Posterior vena cava (tissue), 2 donors: ENCODE measurements at regions not wholly inside any gene's neighbourhood (a gene's known extent, or its start where the extent isn't known, plus 50 kb on each side); places are given as distances from the start of the nearest gene placed in this dataset.
"Not testable (repeated sequence)": the region's sequence is repeated elsewhere in the genome, so short reads cannot be mapped to it uniquely, and the experiment has no call there.

Experiments used
- DNase-seq: peaks from one replicate; pipeline ENCODE4 v3.0.0-alpha.2; 2020; ENCODE audit warnings: low spot score
- intact Hi-C, 2 donors: fragments of 100-400 bp; cut with DNase I; formaldehyde crosslinking; loops; one replicate each; pipeline versions ENCODE4 v1.14.1 to v1.14.2; 2022 to 2023
- donor health status: DM: yes; HTN: yes; CAD: no.
- donor health status: DM: yes; HTN: yes; CAD: no.

DNA sequence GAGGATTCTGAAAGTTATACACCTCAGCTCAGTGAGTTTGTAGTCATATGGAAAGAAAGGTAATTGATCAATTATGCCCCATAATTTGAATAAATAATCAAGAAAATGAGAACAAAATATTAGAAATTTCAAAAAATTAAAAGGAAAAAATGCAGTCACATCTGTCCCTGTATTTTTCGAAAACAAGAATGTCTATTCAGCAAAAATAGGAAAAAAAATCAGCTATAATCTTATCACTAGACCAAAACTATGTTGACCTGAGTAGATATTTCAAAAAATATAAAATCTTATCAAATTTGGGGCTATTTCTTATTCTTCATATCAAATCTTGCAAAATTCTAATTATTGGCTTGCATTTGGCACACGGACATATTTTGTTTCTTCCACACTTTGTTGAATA, 501.2 kb upstream of the CNTN3 start:
- intact Hi-C loops = no loop called here
- DNase-seq = no peak

DNA sequence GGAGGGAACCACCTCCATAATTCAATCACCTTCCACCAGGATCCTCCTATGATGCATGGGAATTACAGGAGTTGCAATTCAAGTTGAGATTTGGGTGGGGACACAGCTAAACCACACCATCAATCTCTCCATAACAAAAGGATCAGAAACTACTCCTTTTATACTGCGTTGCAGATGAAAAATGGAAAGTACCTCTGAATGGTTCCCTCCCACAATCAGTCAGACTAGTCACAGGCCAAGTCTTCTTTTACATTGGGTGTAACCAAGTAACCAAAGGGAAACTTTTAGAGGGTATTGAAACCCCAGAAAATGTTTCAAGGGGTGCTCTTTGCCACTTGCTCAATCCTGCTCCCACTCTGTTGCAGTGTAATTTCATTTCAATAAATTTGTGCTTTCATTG, 504.3 kb upstream of the CNTN3 start:
- no peak for DNase-seq
- intact Hi-C loops = no loop called here

DNA sequence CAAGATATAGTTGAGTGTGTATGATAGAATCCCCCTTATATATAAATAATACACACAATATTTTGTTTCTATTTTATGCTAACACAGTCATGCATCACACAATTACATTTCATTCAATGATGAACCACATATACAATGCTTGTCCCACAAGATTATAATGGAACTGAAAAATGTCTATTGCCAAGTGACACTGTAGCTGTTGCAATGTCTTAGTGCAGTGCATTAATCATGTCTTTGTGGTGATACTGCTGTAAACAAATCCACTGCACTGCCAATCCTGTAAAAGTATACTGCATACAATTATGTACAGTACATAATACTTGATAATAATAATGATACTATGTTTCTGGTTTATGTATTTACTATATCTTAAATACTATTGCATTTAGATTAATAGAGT, 512.1 kb upstream of the CNTN3 start:
- intact Hi-C loops = no loop called here
- no peak for DNase-seq

DNA sequence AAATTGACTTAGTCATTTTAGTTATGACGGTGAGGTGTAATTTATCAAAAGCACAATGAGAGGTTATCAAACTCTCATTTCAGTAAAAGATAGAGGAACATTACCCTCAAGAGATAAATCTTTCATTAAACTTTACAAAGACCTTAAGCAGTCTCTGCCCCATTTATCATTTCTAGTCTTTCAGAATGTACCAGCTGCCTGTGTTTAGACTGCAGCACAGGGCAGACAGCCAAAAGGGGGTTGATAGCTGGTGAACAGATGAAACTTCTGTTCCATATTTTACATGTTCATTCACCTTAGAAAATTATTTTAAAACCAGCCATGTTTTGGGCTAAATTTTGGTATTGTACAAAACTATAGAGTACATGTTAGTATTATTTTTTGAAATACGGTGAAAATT, 514.6 kb upstream of the CNTN3 start:
- intact Hi-C loops = no loop called here
- no peak for DNase-seq

DNA sequence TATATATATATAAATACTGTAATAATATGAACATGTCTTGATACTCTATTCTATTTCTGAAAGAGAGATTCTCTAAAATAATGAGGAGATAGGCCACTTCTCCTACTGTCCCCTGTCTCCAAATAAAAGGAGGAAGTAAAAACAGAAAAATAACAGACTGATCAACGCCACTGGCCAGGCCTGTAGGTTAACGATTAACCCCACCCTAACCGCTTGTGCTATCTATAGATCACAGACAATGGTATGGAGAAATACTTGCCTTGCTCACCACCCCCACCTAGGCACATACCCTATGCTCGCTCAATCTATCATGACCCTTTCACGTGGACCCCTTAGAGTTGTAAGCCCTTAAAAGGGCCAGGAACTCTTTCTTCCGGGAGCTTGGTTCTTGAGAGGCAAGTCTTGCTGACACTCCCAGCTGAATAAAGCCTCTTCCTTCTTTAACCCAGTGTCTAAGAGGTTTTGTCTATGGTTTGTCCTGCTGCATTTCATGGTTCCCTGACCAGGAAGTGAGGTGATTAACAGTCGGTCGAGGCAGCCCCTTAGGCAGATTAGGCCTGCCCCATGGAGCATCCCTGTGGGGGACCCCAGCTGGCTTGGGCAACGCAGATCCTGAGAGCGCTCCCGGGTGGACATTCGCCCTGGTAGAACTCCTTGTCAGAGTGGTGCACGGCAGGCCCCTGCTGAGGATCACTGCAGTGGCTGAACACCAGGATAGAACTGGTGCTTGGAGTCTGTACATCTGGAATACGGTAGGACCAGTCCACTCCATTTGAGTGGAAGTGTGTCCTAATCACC, 521.8 kb upstream of the CNTN3 start:
- intact Hi-C loops = no loop called here
- peak; percentile 51 for DNase-seq

DNA sequence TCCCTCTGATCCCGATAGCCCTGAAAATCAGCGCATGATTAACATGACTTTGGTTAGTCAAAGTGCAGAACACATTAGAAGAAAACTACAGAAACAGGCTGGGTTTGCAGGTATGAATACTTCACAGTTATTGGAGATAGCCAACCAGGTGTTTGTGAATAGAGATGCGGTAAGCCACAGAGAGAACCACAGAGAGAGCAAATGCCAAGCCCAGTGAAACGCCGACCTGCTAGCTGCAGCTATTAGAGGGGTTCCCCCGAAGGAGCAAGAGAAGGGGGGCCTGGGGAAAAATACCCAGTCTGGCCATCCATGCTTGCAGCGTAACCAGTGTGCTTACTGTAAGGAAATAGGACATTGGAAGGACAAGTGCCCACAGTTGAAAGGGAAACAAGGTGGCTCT, 523.9 kb upstream of the CNTN3 start:
- intact Hi-C loops = no loop called here
- DNase-seq = peak; percentile 43

DNA sequence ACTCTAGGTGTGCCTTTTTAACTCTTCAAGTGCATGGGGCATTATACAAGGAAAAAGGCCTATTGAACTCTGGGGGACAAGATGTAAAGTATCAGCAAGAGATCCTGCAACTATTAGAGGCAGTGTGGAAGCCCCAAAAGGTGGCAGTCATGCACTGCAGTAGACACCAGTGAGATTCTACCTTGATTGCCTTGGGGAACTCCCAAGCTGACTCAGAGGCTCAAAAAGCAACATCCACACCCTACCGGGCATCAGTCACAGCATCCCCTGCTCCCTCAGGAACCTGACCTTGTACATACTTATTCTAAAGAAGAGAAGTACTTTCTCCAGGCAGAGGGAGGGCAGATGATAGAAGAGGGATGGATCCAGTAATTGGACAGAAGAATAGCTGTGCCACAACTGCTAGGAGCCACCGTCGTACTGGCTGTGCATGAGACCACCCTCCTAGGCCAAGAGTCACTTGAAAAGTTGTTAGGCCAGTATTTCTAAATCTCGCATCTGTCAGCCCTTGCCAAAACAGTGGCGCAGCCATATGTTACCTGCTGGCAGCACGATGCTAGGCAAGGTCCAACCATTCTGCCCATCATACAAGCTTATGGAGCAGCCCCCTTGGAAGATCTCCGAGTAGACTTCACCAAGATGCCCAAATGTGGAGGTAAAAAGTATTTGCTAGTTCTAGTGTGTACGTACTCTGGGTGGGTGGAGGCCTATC, 523.1 kb upstream of the FRG2C start:
- DNase-seq = no peak
- intact Hi-C loops = no loop called here

DNA sequence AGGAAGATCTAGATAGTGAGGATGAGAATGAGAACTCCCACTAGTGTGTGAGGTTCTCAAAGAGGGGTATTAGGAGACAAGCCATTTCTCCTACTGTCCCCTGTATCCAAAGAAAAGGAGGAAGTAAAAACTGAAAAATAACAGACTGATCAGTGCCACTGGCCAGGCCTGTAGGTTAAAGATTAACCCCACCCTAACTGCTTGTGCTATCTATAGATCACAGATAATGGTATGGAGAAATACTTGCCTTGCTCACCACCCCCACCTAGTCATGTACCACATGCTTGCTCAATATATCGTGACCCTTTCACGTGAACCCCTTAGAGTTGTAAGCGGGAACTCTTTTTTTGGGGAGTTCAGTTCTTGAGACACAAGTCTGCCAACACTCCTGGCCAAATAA, 519.7 kb upstream of the FRG2C start:
- intact Hi-C loops = no loop called here

DNA sequence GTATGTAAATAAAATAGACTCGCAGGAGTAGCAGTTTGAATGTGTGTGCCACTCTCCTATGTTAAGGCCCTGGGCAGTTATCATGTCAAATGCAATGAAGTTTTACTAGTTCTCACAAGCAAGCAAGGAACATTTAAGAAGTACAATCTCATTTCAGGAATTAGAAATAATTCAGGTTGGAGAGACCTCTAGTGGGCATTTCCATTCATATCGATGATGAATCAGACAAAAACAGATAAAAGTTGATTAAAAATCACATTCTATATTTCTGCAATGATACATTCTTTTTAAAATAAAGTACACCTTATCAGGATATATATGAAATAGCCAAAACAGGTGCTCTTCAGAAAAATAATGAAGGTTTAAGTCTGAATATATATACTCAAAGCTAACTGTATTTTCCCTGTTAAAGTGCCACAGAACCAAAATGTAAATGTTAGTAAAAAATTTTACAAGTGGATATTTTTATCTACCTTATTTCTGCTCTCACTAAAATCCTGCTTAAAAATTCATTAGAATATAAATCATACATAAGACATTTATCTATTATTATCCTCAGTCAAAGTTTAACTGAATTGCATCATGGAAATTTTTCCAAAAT, 492.4 kb upstream of the FRG2C start:
- no peak for DNase-seq
- intact Hi-C loops = no loop called here

More for the DNA sequence above, 519.7 kb upstream of the FRG2C start:
- DNase-seq = no peak

DNA sequence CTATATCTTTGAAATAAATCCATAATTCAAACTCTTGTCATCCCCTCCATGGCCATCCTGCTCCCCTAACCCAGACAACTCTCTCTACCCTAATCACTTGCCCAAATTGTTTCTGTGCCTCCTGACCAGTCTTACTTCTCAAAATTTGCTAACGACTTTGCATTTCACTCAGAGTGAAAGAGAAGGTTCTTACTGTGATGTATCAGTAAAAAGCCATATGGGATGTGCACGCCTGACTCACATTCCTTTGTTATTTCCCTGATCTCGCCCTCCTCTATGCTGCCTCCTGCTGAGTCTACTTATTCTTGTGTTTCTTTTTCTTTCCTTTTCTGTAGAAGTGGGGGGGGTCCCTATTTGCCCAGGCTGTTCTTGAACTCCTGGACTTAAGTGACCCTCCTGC, 487.2 kb upstream of the FRG2C start:
- DNase-seq = no peak
- intact Hi-C loops = no loop called here

DNA sequence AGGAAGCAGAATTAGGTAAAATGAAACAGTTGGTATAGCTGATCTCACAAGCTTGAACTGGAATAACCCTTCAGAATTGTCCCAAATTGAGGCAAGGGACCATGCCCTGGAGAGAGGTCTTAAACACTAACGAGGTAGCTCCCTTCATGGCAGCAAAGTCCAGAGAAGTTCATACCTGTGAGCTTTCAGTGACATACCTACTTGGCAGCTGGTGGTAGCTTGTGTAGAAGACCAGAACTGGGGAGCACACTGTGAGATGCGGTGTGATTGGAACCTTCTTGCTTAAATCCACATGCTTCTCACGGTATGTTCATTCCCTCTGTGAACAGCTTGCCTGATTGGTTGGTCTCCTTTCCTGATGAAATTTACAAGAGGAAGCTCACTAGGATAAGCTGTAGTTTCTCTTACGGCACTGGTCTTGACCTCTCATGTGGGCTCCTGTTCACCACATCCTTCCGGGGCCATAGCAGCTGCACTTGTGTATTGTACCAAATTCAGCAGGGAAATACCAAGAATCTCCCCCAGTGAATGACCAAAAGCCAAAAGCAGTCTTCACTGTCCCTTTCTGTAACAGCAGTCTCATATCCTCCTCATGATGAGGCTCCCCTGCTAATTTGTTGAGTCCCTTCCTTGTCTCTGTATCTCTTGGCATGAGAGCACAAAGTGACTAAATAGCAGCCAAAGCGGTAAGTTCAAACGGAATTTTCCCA, 483.7 kb upstream of the FRG2C start:
- intact Hi-C loops = no loop called here
- DNase-seq = no peak

DNA sequence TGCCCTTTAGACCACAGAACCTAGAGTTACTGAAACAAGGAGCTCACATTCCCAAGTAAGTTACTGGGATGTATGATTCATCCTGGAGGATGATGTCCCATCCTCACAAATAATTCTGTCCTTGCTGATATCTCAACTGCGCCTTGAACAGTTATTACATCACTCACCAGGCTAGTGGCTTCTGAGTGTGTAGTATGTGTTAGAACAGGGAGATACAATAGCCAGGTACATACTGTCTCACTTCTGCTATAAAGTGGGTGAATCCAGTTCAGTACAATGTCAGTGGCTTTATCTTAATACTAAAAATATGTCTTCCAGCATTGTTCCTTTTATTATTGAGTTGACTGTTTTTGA, 483.2 kb upstream of the FRG2C start:
- DNase-seq = no peak
- intact Hi-C loops = no loop called here

DNA sequence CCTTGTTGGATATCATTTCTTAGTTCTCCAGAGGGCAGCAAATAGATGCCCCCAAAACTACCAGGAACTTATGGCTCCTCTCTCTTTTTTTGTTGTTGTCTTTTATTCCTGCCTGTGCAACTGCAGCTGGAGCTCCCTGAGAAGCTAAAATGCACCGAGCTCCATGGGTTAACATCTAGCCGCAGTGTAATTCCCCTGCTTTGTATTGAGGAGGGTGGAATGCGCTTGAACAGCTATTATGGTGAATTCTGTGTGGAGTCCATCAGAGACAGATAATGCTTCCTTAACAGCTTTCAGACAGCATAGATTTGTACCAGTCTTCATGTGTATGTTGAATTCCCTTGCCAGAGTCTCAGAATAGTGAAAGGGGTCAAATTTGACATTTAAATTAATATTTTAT, 475.2 kb upstream of the FRG2C start:
- intact Hi-C loops = no loop called here
- DNase-seq = no peak

DNA sequence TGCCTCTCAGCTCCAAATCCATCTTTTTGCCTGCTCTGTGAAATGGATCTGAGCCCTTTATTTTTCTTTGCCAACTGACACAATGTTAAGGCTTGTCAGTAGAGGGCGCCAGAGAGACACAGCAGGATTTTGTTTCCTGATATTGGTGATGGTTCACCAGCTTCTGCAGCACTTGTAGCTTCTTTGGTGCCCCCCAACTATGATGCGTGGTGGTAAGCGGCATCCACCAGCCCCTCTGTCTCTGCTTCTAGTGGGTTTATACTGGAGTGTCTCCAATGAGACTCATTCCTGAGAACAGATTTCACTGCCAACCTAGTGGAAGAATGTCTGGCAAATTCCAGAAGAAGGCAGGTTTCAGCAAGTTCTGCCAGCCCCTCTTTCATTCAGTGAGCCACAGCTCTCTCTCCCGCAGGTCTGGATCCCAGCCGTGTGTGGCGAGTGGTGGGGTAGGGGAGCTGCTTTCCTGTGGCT, 471.9 kb upstream of the FRG2C start:
- intact Hi-C loops = no loop called here
- no peak for DNase-seq

DNA sequence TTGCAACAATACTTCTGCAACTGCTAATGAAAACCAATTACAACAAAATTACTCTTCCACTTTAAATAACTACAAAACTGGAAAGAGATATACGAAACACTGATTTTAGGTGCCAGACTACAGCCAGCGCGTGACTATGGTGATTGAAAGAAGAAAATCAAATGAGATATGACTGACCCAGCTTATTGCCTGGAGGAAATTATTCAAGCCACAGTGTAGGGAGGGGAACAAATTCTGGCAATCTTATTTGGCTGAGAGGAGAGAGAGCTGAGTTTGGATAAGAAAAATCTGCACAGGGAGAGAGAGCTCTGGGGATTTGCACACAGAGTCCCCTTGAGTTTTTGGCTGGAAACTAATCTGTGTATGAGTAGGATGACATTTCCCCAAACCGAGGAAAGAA, 470.3 kb upstream of the FRG2C start:
- DNase-seq = no peak
- intact Hi-C loops = no loop called here

DNA sequence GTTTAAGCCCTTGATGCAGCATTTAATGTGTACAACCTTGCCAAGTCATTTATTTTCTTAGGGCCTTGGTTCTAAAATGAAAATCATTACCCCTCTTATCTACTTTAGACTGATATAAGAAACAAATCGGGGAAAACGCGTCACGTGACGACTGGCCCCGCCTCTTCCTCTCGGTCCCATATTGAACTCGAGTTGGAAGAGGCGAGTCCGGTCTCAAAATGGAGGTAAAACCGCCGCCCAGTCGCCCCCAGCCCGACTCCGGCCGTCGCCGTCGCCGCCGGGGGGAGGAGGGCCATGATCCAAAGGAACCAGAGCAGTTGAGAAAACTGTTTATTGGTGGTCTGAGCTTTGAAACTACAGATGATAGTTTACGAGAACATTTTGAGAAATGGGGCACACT, 449.8 kb upstream of the FRG2C start:
- peak; percentile 52 for DNase-seq
- intact Hi-C loops = not testable (repeated sequence)

DNA sequence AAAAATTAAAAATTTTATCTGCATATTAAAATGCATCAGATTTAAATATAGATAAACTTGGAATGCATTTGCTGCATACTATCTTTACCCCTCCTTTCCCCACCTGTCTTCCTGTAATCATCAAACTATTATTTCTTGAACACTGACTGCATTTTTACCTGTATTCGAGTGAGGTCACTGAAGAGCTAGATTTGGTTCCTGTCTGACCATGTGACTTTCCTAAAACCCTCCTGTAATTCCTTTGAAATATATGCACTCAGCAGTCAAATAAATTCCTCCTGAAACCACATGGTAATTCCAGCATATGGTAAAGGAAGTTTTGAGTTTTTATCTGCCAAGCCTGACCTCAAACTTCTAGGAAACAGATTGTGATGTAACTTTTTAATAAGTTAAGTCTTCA, 445.6 kb upstream of the FRG2C start:
- intact Hi-C loops = no loop called here
- no peak for DNase-seq

DNA sequence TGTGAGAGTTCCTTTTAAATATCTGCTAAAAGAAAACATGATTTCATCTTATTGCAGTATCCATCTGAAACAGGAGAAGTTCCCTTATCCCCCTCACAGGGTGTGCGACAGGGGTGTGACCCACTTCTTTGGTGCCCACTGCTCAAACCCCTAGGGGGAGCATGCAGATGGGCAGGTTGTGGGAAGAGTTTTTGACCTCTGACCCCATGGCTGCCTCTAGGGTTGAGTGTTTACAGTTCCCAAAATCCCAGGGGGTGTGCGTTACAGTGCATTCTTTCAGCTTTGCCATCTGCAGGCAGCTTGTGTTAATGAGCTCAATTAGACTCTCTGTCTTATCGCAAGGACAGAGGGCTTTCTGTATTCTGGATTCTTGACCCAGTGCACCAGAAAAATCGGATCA, 443.2 kb upstream of the FRG2C start:
- intact Hi-C loops = no loop called here
- DNase-seq = no peak

DNA sequence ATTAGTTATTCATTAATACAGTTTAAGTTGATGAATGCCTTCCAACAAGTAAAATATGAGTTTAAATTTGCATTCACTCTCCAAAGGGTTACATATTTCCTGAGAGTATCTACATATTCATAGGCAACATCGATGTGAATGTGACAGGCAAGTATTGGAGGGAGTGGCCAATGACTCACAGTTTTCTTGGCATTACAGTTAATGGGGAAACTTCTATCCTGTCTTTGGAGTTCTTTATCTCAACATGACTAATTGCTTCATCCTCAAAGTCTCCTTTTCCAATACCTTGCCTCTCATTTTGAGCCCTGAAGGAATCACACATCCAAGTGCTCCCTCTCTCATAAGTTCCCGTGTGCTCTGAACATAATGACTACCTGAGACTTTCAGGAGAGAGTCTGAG, 439.7 kb upstream of the FRG2C start:
- intact Hi-C loops = no loop called here
- no peak for DNase-seq

DNA sequence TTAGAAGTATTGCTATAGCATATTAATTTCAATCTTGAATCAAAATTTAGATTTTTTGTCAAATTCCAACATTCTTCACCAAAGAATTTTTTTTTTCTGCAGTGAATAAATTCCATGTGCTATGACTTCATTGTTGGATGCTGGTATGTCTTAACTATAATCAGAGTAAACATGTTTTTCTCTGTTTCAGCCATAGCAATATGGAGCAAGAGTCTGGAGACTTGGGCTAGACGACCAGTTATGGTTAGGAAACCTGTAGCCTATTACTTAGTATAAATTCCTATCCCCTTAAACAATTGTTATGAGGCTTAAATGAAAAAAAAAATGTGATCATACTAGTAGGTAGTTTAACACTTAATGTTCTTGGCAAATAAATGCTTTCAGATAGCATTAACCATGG, 431.9 kb upstream of the FRG2C start:
- no peak for DNase-seq
- intact Hi-C loops = no loop called here
